Bronchial epithelial cell (primary cell): ENCODE measurements at regions not wholly inside any gene's neighbourhood (a gene's known extent, or its start where the extent isn't known, plus 50 kb on each side); places are given as distances from the start of the nearest gene placed in this dataset.

Experiments used
- DNase-seq: peaks from one replicate; pipeline ENCODE4 v3.0.0-alpha.2; 2010; ENCODE audit warnings: low read depth
- FAIRE-seq: peaks from 2 replicates; lab custom pipeline; 2011; peaks lifted over from hg19 to GRCh38; lab: Jason Lieb, UNC
- H3K27me3 ChIP-seq: 2 replicates; pipeline ENCODE4 v1.5.1; 2011; ENCODE audit warnings: low read length; ENCODE audit not compliant: control insufficient read depth, insufficient read depth
- H3K36me3 ChIP-seq: 2 replicates; pipeline ENCODE4 v1.5.1; 2011; ENCODE audit warnings: low read length; ENCODE audit not compliant: control insufficient read depth, insufficient read depth
- H3K4me3 ChIP-seq: 2 replicates; pipeline ENCODE4 v1.5.1; 2011; ENCODE audit warnings: mild to moderate bottlenecking, low read depth, low read length, control low read depth
- CTCF ChIP-seq: IDR thresholded peaks from 2 replicates; pipeline ENCODE4 v1.5.1; 2011; ENCODE audit warnings: mild to moderate bottlenecking, moderate library complexity, low read length, control low read depth, inconsistent platforms; ENCODE audit not compliant: insufficient read depth, severe bottlenecking

- peaks cover 2% of the 10 kb centered on the region for H3K27me3 ChIP-seq
- no peaks in the 10 kb centered on the region for H3K36me3 ChIP-seq
- no peak overlapping the region for H3K4me3 ChIP-seq
- TF ChIP-seq CTCF: no peak
- FAIRE-seq: no peak
- peak; percentile 63 for DNase-seq
Measured at GRCh38 chr1:25022361-25023189, 92.5 kb upstream of the RUNX3 start.

- H3K36me3 ChIP-seq: no peaks in the 10 kb centered on the region
- H3K27me3 ChIP-seq: no peaks in the 10 kb centered on the region
- FAIRE-seq (peak; percentile 60), DNase-seq (no peak)
- no peak overlapping the region for H3K4me3 ChIP-seq
- no peak for TF ChIP-seq CTCF
Measured at GRCh38 chr1:25021591-25022215, 91.6 kb upstream of the RUNX3 start.

GRCh38 chr1:25020851-25021590 lies 90.9 kb upstream of the RUNX3 start:
- H3K36me3 ChIP-seq: no peaks in the 10 kb centered on the region
- FAIRE-seq: no peak
- DNase-seq: no peak
- H3K4me3 ChIP-seq: no peak overlapping the region
- TF ChIP-seq CTCF: no peak
- H3K27me3 ChIP-seq: no peaks in the 10 kb centered on the region

- TF ChIP-seq CTCF: no peak
- FAIRE-seq: no peak
Measured at GRCh38 chr1:25020173-25020845, 90.2 kb upstream of the RUNX3 start.

GRCh38 chr1:25019337-25020172 lies 89.5 kb upstream of the RUNX3 start:
- peak; percentile 96 for FAIRE-seq
- no peaks in the 10 kb centered on the region for H3K27me3 ChIP-seq
- no peaks in the 10 kb centered on the region for H3K36me3 ChIP-seq
- no peak overlapping the region for H3K4me3 ChIP-seq
- DNase-seq: no peak
- TF ChIP-seq CTCF: no peak

More at GRCh38 chr1:25020173-25020845, 90.2 kb upstream of the RUNX3 start:
- Histone ChIP-seq H3K27me3 (no peaks in the 10 kb centered on the region), H3K36me3 (no peaks in the 10 kb centered on the region), H3K4me3 (no peak overlapping the region)
- DNase-seq: no peak
